ENCODE measurements at regions not wholly inside any gene's neighbourhood (a gene's known extent, or its start where the extent isn't known, plus 50 kb on each side); places are given as distances from the start of the nearest gene placed in this dataset.

- no peak for DNase-seq
- H3K36me3 ChIP-seq = no peaks in the 10 kb centered on the region
- peaks cover 0 to 25% (median 3%) of the 10 kb centered on the region in 3 donors for H3K4me1 ChIP-seq
- no peak for TF ChIP-seq CTCF (IDR thresholded peaks at IDR 0.05)
- no peak for TF ChIP-seq POLR2A (IDR thresholded peaks at IDR 0.05)
- H3K27me3 ChIP-seq = no peaks in the 10 kb centered on the region
- no peak overlapping the region for H3K4me3 ChIP-seq
- no peak overlapping the region for H3K27ac ChIP-seq
- intact Hi-C loops (cut with DNase I) = no loop called here
- H3K9me3 ChIP-seq = no peaks in the 10 kb centered on the region
- 29 to 42% methylated on average over 2 to 3 of the region's 3 CpGs for WGBS, 2 donors
These were observed 166.1 kb downstream of the BCOR start for GRCh38 chrX:39931529-39932282.

DNA sequence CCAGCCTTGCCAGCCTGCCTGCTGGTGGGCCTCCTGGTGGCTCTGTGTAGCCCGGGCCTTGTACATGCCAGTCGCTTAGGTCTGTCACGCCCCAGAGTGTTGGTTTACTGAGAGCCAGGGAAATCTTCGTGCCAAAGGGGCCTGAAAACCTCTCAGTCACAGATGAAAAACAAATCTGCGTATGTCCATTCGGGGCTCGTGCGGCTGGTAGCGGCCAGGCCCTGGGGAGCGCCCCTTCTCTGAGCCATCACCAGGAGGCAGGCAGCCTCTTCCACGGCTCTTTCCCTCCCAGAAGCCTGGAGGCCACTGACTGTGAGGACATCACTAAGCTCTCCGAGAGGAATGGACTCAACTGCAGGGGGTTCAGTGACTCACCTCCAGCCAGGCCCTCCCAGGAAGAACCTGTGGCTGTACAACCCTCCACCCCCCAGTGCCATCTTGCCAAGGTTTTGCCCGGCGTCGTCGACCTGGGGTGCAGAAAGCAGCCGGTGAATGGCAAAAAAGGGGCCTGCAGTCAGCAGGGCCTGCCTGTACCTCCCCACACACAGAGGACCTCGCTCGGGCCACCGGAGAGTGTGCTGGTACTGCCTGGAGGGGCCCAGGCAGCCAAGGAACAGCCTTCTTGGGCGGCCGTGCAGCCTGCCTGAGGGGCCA, 162.2 kb downstream of the BCOR start:
- 70 to 75% methylated on average over 6 to 7 of the region's 22 CpGs for WGBS, 2 donors
- H3K9me3 ChIP-seq = no peaks in the 10 kb centered on the region
- no peaks in the 10 kb centered on the region for H3K36me3 ChIP-seq
- H3K4me3 ChIP-seq = no peak overlapping the region
- no peak for DNase-seq
- TF ChIP-seq CTCF (IDR thresholded peaks at IDR 0.05) = no peak
- no peak for TF ChIP-seq POLR2A (IDR thresholded peaks at IDR 0.05)
- intact Hi-C loops (cut with DNase I) = no loop called here
- no peaks in the 10 kb centered on the region for H3K27me3 ChIP-seq
- no peak overlapping the region for H3K27ac ChIP-seq
- peaks cover 0 to 20% (median 3%) of the 10 kb centered on the region in 3 donors for H3K4me1 ChIP-seq

GRCh38 chrX:39936886-39937770, 160.6 kb downstream of the BCOR start:
- Histone ChIP-seq H3K4me3 (no peak overlapping the region), H3K36me3 (no peaks in the 10 kb centered on the region), H3K4me1 (peaks cover 0 to 20% (median 3%) of the 10 kb centered on the region in 3 donors), H3K27ac (peak overlapping the region in 1 of 4 donors; percentile 39), H3K9me3 (no peaks in the 10 kb centered on the region), H3K27me3 (no peaks in the 10 kb centered on the region)
- WGBS, 2 donors = 60% methylated on average over 3 of the region's 18 CpGs; no CpG with 5 or more reads in 1 of the 2 donors
- no peak for TF ChIP-seq CTCF (IDR thresholded peaks at IDR 0.05)
- TF ChIP-seq POLR2A (IDR thresholded peaks at IDR 0.05) = no peak
- intact Hi-C loops (cut with DNase I) = no loop called here
- no peak for DNase-seq

DNA sequence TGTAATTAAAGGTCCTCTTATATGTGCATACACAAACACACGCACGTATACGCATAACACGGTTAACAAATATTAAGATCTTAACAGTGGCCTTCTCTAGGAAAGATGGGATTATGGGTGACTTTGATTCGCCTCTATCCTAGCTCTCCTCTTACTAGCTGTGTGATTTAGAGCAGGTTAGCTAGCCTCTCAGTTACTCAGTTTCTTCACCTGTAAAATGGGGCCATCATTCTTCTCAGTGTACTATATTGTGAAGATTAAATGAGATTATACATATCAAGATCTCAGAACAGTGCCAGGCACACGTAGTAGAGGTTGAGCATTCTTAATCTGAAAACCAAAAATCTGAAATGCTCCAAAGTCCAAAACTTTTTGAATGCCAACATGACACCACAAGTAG, 159.3 kb downstream of the BCOR start:
- WGBS, 2 donors = 85 to 93% methylated on average over 6 of the region's 6 CpGs
- intact Hi-C loops (cut with DNase I) = no loop called here
- no peaks in the 10 kb centered on the region for H3K9me3 ChIP-seq
- TF ChIP-seq POLR2A (IDR thresholded peaks at IDR 0.05) (no peak), CTCF (IDR thresholded peaks at IDR 0.05) (no peak)
- DNase-seq = no peak
- H3K4me1 ChIP-seq = peaks cover 0 to 20% (median 3%) of the 10 kb centered on the region in 3 donors
- H3K4me3 ChIP-seq = no peak overlapping the region
- no peaks in the 10 kb centered on the region for H3K27me3 ChIP-seq
- no peak overlapping the region for H3K27ac ChIP-seq
- H3K36me3 ChIP-seq = no peaks in the 10 kb centered on the region
